ENCODE measurements at regions not wholly inside any gene's neighbourhood (a gene's known extent, or its start where the extent isn't known, plus 50 kb on each side); places are given as distances from the start of the nearest gene placed in this dataset.
"Not testable (repeated sequence)": the region's sequence is repeated elsewhere in the genome, so short reads cannot be mapped to it uniquely, and the experiment has no call there.

- no peak for TF ChIP-seq ZFX (IDR thresholded peaks at IDR 0.05; ENCODE audit: borderline replicate concordance)
- TF ChIP-seq, protein P1, sequence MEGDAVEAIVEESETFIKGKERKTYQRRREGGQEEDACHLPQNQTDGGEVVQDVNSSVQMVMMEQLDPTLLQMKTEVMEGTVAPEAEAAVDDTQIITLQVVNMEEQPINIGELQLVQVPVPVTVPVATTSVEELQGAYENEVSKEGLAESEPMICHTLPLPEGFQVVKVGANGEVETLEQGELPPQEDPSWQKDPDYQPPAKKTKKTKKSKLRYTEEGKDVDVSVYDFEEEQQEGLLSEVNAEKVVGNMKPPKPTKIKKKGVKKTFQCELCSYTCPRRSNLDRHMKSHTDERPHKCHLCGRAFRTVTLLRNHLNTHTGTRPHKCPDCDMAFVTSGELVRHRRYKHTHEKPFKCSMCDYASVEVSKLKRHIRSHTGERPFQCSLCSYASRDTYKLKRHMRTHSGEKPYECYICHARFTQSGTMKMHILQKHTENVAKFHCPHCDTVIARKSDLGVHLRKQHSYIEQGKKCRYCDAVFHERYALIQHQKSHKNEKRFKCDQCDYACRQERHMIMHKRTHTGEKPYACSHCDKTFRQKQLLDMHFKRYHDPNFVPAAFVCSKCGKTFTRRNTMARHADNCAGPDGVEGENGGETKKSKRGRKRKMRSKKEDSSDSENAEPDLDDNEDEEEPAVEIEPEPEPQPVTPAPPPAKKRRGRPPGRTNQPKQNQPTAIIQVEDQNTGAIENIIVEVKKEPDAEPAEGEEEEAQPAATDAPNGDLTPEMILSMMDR (IDR thresholded peaks at IDR 0.05), result no peak
Measured at GRCh38 chr14:39666386-39666785, 234.2 kb upstream of the FBXO33 start.

DNA sequence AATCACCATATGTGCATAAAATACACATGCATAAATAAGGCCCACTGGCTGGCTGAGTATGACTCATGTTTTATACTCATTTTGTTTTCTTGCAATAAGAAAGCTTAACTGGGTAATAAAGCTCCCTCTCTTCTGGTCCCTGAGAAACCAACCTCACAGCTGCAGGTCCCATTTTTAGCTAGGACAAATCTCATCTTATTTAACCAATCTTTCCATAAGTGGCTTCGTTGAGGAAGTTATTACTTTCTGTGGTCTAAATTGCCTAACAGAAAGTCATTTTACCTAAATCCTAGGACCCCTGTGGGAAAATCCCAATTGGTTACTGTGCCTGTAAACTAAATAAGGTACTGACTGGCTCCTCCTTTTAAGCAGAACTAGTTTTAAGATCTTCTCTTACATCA is 232.8 kb upstream of the FBXO33 start:
- no peak for TF ChIP-seq ZFX (IDR thresholded peaks at IDR 0.05; ENCODE audit: borderline replicate concordance)
- TF ChIP-seq, protein P1 (IDR thresholded peaks at IDR 0.05), result no peak
- no peak overlapping the region for H3K27ac ChIP-seq

More at GRCh38 chr14:39666386-39666785, 234.2 kb upstream of the FBXO33 start:
- no peak overlapping the region for H3K27ac ChIP-seq

GRCh38 chr14:39664646-39665045 is 232.4 kb upstream of the FBXO33 start:
- TF ChIP-seq, protein P1 (IDR thresholded peaks at IDR 0.05), result no peak
- no peak for TF ChIP-seq ZFX (IDR thresholded peaks at IDR 0.05; ENCODE audit: borderline replicate concordance)
- no peak overlapping the region for H3K27ac ChIP-seq

GRCh38 chr14:39641224-39641623 is 209.0 kb upstream of the FBXO33 start:
- no peak overlapping the region for H3K27ac ChIP-seq
- TF ChIP-seq, protein P1 (IDR thresholded peaks at IDR 0.05), result no peak
- TF ChIP-seq ZFX (IDR thresholded peaks at IDR 0.05; ENCODE audit: borderline replicate concordance), result no peak

DNA sequence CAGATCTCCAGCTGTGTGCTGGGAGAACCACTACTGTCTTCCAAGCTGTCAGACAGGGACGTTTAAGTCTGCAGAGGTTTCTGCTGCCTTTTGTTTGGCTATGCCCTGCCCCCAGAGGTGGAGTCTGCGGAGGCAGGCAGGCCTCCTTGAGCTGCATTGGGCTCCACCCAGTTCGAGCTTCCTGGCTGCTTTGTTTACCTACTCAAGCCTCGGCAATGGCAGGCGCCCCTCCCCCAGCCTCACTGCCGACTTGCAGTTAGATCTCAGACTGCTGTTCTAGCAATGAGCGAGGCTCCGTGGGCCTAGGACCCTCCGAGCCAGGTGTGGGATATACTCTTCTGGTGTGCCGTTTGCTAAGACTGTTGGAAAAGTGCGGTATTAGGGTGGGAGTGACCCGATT is 206.8 kb upstream of the FBXO33 start:
- not testable (repeated sequence) for H3K27ac ChIP-seq

GRCh38 chr14:39628087-39628486 is 195.9 kb upstream of the FBXO33 start:
- H3K27ac ChIP-seq, result no peak overlapping the region
- TF ChIP-seq, protein P1 (IDR thresholded peaks at IDR 0.05), result no peak
- no peak for TF ChIP-seq ZFX (IDR thresholded peaks at IDR 0.05; ENCODE audit: borderline replicate concordance)

- TF ChIP-seq ZFX (IDR thresholded peaks at IDR 0.05; ENCODE audit: borderline replicate concordance), result no peak
- TF ChIP-seq, protein P1 (IDR thresholded peaks at IDR 0.05), result no peak
- no peak overlapping the region for H3K27ac ChIP-seq
Measured at GRCh38 chr14:39626589-39627576, 194.7 kb upstream of the FBXO33 start.

All from 22Rv1 (cell line).